ENCODE measurements at regions not wholly inside any gene's neighbourhood (a gene's known extent, or its start where the extent isn't known, plus 50 kb on each side); places are given as distances from the start of the nearest gene placed in this dataset.

- no peaks in the 10 kb centered on the region for H3K27me3 ChIP-seq (ENCODE audit: insufficient read depth, poor library complexity, severe bottlenecking)
- H3K27ac ChIP-seq (ENCODE audit: poor library complexity, severe bottlenecking): no peak overlapping the region
- no peak for TF ChIP-seq CTCF (IDR thresholded peaks at IDR 0.05; ENCODE audit: poor library complexity, severe bottlenecking)
- H3K4me1 ChIP-seq (ENCODE audit: insufficient read depth, poor library complexity, severe bottlenecking): no peaks in the 10 kb centered on the region
- no peak for ATAC-seq (ENCODE audit: low read depth)
- DNase-seq (ENCODE audit: low spot score): no peak
- H3K4me3 ChIP-seq (ENCODE audit: severe bottlenecking): no peak overlapping the region
- H3K9me3 ChIP-seq (ENCODE audit: severe bottlenecking): no peaks in the 10 kb centered on the region
- H3K36me3 ChIP-seq (ENCODE audit: low read depth): no peaks in the 10 kb centered on the region
Observed at GRCh38 chr7:42345478-42346299, 108.7 kb upstream of the GLI3 start.

DNA sequence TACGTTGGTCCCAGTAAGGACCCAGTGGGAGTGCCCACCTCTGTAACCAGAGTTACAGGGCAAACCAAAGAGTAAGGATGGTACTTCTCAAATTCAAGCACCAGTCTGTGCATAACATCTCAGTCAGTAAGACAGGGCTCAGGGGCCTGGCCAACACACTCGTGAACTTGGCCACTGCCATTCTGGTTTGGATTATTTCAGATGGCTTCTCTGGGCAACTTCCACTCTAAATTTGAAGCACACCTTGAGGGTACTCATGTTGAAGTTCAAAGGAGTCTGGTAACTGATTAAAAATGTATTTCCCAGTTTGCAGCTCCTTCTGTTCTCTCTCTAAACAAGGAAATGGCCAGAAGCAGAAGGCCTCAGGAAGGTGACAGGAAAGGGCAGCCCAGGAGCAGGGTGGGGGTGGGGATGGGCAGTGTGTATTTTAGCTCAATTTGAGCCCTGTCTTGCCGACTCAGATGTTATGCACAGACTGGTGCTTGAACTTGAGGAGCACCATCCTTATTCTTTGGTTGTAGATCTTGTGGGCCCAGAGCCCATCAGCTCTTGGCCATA lies 107.3 kb upstream of the GLI3 start:
- no peak for ATAC-seq (ENCODE audit: low read depth)

DNA sequence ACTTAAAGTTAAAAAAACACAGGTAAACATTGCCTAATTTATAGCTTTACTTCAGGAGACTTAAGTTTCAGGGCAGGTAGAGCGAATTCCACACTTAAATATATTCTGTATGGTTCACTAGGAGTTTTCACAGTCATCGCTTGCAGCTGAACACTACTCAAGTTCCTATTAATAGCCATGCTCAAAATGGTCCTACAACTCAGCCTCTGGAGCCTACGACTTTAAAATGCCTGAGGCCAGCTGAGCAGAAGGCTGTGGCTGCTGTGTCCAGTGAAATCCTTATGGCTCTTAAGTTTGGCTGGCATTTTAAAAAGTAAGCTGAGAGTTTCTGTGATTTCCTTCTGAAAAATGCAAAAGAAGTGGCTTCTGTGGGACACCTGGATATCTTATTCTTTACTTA lies 105.4 kb upstream of the GLI3 start:
- ATAC-seq (ENCODE audit: low read depth): no peak
- no peaks in the 10 kb centered on the region for H3K36me3 ChIP-seq (ENCODE audit: low read depth)
- TF ChIP-seq CTCF (IDR thresholded peaks at IDR 0.05; ENCODE audit: poor library complexity, severe bottlenecking): no peak

More for the DNA sequence above, 107.3 kb upstream of the GLI3 start:
- Histone ChIP-seq H3K27ac (ENCODE audit: poor library complexity, severe bottlenecking) (no peak overlapping the region), H3K27me3 (ENCODE audit: insufficient read depth, poor library complexity, severe bottlenecking) (no peaks in the 10 kb centered on the region), H3K9me3 (ENCODE audit: severe bottlenecking) (no peaks in the 10 kb centered on the region), H3K4me3 (ENCODE audit: severe bottlenecking) (no peak overlapping the region), H3K36me3 (ENCODE audit: low read depth) (no peaks in the 10 kb centered on the region), H3K4me1 (ENCODE audit: insufficient read depth, poor library complexity, severe bottlenecking) (no peaks in the 10 kb centered on the region)
- no peak for TF ChIP-seq CTCF (IDR thresholded peaks at IDR 0.05; ENCODE audit: poor library complexity, severe bottlenecking)
- no peak for DNase-seq (ENCODE audit: low spot score)

GRCh38 chr7:42340436-42340835 lies 103.4 kb upstream of the GLI3 start:
- Histone ChIP-seq H3K9me3 (ENCODE audit: severe bottlenecking) (no peaks in the 10 kb centered on the region), H3K27ac (ENCODE audit: poor library complexity, severe bottlenecking) (no peak overlapping the region), H3K4me3 (ENCODE audit: severe bottlenecking) (no peak overlapping the region), H3K36me3 (ENCODE audit: low read depth) (no peaks in the 10 kb centered on the region), H3K4me1 (ENCODE audit: insufficient read depth, poor library complexity, severe bottlenecking) (no peaks in the 10 kb centered on the region), H3K27me3 (ENCODE audit: insufficient read depth, poor library complexity, severe bottlenecking) (no peaks in the 10 kb centered on the region)
- ATAC-seq (ENCODE audit: low read depth) (no peak), DNase-seq (ENCODE audit: low spot score) (no peak)
- no peak for TF ChIP-seq CTCF (IDR thresholded peaks at IDR 0.05; ENCODE audit: poor library complexity, severe bottlenecking)

More for the DNA sequence above, 105.4 kb upstream of the GLI3 start:
- no peak overlapping the region for H3K4me3 ChIP-seq (ENCODE audit: severe bottlenecking)
- no peak for DNase-seq (ENCODE audit: low spot score)
- H3K27ac ChIP-seq (ENCODE audit: poor library complexity, severe bottlenecking): no peak overlapping the region
- no peaks in the 10 kb centered on the region for H3K9me3 ChIP-seq (ENCODE audit: severe bottlenecking)
- no peaks in the 10 kb centered on the region for H3K4me1 ChIP-seq (ENCODE audit: insufficient read depth, poor library complexity, severe bottlenecking)
- H3K27me3 ChIP-seq (ENCODE audit: insufficient read depth, poor library complexity, severe bottlenecking): no peaks in the 10 kb centered on the region

All from RWPE2 (cell line).